Esophagus squamous epithelium (tissue), 4 donors: ENCODE measurements at regions not wholly inside any gene's neighbourhood (a gene's known extent, or its start where the extent isn't known, plus 50 kb on each side); places are given as distances from the start of the nearest gene placed in this dataset.

Experiments
- CTCF ChIP-seq, 6 experiments: fragments of 450-650 bp in 4 of 6; fragments of 200-600 bp in 2 of 6; sonication (generic) in 2 of 6; IDR thresholded peaks; one replicate each; pipeline ENCODE4 v1.5.1; 2016 to 2019; ENCODE audit warnings: antibody characterized with exemption in 6 of 6, mild to moderate bottlenecking in 4 of 6, moderate library complexity in 4 of 6
- POLR2A ChIP-seq, 4 donors: fragments of 450-650 bp; IDR thresholded peaks; one replicate each; pipeline ENCODE4 v1.6.1; 2017; ENCODE audit warnings: antibody characterized with exemption in 4 of 4, mild to moderate bottlenecking in 4 of 4, moderate library complexity in 3 of 4

GRCh38 chr10:59098387-59098786, 78.1 kb upstream of the PHYHIPL start:
- TF ChIP-seq CTCF (IDR thresholded peaks at IDR 0.05) (no peak), POLR2A (IDR thresholded peaks at IDR 0.05) (no peak)
